ENCODE measurements at regions not wholly inside any gene's neighbourhood (a gene's known extent, or its start where the extent isn't known, plus 50 kb on each side); places are given as distances from the start of the nearest gene placed in this dataset.

DNA sequence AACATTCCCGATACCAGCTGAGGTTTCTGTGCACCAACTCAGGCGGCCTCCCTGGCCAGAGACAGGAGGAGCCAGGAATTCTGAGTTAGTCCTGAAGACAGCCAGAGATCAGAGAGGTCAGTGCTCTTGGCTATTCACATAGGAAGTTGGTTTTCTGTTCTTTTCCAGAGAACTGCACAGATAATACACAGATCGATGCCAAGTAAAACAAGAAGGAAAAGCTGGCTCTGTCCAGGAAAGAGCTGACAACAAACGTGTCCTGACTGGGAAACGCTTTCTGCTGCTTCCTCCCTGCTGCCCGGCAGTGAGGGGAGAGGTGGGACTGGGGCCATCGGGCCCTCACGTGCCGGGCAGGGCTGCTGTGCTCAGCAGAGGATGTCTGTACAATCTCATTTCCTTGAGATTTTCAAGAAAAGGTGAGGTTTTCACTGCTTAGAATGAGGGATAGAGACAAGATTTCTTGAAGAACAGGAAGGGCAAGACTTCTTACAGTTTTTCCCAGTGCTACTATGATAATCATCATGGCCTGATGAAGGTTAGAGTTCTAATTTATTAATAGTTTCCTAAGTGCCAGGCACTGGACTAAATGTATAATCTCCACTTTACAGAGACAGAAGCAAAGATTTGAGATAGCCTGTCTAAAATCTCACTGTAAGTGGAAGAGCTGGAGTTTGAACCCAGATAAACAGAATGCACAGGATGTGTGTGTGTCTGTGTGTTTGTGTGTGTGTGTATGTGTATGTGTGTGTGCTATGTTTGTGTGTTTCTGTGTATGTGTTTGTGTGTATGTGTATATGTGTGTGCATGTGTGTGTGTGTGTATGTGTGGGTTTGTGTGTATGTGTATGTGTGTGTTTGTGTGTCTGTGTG lies 211.0 kb upstream of the RAB4A start:
- H3K27ac ChIP-seq: peak overlapping the region; percentile 98
- TF ChIP-seq, protein P1, sequence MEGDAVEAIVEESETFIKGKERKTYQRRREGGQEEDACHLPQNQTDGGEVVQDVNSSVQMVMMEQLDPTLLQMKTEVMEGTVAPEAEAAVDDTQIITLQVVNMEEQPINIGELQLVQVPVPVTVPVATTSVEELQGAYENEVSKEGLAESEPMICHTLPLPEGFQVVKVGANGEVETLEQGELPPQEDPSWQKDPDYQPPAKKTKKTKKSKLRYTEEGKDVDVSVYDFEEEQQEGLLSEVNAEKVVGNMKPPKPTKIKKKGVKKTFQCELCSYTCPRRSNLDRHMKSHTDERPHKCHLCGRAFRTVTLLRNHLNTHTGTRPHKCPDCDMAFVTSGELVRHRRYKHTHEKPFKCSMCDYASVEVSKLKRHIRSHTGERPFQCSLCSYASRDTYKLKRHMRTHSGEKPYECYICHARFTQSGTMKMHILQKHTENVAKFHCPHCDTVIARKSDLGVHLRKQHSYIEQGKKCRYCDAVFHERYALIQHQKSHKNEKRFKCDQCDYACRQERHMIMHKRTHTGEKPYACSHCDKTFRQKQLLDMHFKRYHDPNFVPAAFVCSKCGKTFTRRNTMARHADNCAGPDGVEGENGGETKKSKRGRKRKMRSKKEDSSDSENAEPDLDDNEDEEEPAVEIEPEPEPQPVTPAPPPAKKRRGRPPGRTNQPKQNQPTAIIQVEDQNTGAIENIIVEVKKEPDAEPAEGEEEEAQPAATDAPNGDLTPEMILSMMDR (conservative IDR thresholded peaks at IDR 0.05): no peak

DNA sequence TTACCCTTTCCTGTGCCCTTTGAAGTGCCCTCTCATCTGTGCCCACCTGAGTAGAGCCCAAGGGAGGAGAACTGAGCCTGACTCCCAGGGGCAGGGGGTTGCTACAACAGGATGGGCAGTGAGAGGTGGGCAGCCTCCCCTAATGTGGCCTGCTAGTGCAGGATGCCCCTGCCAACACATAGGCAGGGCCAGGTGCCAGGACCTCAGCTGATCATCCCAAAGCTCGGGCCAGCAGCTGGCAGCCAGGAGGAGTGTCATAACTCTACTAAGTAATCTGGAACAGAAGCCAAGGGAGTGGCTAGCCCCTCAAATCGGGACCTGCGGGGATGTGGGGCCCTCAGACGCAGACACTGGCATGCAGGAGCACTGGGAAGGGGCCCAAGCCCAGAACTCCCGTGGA lies 208.8 kb upstream of the RAB4A start:
- H3K27ac ChIP-seq: peak overlapping the region; percentile 98; the same call in 1 of the 2 replicates
- TF ChIP-seq, protein P1 (conservative IDR thresholded peaks at IDR 0.05): no peak

DNA sequence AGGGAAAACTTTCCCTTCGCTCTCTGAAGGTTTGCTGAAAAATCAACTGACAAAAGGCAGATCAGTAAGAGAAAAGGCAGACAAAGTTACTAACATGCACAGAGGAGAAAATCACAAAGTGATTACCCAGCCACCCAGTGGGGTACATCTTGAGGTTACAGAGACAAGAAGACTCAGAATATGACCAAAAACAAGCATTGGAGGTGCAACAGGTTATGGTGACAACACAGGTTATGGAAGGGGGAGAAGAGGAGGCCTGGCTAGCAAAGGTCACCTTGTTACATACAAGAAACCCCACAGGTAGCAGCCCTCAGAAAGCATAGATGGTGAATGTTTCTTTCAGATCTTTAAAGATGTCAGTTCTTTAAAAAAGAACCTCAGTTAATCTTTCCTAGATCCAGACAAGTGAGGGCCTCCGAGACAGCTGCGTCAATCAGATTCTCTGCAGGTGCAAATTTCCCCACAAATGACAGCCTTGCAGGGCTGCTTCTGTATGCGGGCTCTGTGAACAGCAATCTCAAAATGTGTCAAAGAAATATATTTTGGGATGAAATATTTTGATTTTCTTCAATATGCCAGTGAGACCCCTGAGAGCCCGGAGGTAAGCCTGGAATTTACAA lies 207.6 kb upstream of the RAB4A start:
- TF ChIP-seq, protein P1 (conservative IDR thresholded peaks at IDR 0.05): no peak
- H3K27ac ChIP-seq: peak overlapping the region; percentile 29; the same call in 1 of the 2 replicates

DNA sequence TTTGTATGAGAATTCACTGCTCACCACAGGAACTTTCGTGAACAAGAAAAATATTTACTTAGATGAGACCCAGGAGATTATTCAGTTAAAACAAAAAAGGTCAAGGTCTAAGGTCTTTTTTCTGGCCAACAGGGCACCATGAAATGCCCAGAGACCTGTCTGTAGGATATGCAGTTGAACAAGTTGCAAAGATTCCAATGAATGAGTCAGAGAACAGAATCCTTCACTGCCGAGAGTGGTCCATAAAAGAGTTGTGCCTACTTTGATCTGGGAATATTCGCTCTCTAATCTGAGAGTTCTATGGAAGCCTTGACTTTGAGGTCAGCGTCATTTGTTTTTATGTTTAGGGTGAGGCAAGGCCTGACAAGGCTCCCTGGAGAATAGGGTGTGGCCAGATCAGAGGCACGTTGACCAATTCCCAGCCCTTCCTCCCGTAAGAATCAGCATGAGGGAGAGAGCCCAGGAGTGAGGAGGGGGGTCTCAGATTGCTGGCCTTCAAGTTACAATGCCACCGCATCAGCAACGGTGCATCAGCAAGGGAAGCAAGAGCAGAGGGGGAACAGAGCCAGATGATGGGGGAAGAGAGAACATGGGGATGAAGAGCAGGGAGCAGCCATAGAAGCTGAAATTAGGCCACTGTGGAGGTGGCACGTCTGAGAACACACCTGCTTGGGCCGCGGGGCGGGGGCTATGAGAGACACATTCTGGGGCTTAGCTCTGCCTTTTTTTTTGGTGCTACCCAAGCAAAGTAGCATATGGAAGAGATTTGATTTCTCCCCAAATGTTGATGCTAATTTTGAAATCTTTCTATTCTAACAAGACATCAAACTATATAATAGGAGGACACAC lies 206.4 kb upstream of the RAB4A start:
- peak overlapping the region; percentile 29 for H3K27ac ChIP-seq
- TF ChIP-seq, protein P1 (conservative IDR thresholded peaks at IDR 0.05): no peak

DNA sequence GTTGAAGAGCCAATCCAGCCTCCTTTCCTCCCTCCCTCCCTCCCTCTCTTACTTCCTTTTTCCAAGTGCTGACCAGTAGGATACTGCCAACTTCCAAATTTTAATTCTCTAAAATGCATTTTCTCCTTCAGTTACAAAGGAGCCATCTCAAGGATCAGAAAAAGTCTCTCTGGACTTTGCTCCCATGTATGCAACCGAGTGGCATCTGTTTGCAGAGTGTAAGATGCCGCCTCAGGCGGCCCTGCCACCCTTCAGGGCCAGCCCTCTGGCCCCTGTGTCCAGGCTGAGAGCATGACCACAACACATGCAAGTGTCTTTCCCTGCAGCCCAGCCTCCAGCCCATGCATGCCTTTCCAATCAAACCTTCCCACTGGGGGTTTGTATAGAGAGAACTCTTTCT lies 205.3 kb upstream of the RAB4A start:
- no peak overlapping the region for H3K27ac ChIP-seq

DNA sequence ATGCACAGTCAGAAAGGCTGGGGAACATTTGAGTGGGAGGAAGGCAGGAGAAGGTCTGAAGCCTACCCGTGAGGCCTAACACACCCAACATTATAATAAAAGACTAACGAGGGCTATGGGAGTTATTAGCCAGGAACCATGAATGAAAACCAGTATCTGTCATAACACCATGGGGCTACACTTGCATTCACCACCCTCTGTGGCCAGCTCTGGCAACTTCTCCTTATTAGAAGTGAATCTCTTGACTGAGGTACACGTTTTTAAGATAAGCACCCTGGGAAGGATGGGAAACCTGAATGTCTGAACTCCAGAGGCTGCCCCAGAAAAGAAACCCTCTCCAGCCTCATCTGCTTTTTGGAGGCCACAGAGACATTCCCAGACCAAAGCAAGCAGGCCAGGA lies 204.3 kb upstream of the RAB4A start:
- no peak overlapping the region for H3K27ac ChIP-seq
- TF ChIP-seq, protein P1 (conservative IDR thresholded peaks at IDR 0.05): no peak

More for the DNA sequence above, 205.3 kb upstream of the RAB4A start:
- TF ChIP-seq, protein P1 (conservative IDR thresholded peaks at IDR 0.05): no peak

DNA sequence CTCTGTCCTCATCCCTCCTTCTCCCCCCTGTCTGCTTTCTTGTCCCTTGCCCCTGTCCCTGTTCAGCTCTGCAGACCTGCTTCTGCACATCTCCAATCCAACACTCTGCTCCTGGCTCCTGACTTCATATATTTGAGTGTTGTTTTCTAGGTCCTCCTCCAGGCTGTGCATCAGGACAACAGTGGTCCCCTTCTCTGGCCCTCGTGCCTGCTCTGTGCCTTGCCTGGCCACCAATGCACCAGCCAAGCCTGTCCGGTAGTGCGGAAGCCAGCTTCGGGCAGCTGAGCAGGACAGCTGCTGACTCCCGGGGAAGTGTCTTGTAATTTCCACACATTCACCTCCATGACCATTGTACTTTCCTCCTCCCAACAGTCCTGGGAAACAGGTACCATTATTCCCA lies 203.4 kb upstream of the RAB4A start:
- TF ChIP-seq, protein P1 (conservative IDR thresholded peaks at IDR 0.05): no peak
- H3K27ac ChIP-seq: no peak overlapping the region
